ENCODE measurements at regions not wholly inside any gene's neighbourhood (a gene's known extent, or its start where the extent isn't known, plus 50 kb on each side); places are given as distances from the start of the nearest gene placed in this dataset.
"Not testable (repeated sequence)": the region's sequence is repeated elsewhere in the genome, so short reads cannot be mapped to it uniquely, and the experiment has no call there.

DNA sequence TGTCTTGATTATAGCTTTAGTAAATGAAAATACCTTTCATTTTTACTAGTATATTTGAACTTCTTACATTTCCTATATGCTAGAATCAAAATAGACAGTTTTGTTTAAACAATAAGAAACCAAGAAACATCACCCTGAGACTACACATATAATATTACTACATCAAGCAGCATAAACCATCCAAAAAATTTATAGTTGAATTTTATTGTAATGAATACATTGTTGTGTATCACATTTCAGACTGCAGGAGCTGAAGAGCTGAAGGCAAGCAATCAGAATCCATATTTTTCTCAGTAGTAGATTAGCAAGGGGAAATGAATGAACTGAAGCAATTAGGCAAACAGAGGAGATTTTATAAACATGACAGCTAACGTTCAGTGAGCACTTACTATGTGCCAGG lies 379.2 kb downstream of the BTG1 start:
- no peak for DNase-seq
- H3K27me3 ChIP-seq (ENCODE audit: control insufficient read depth, insufficient read depth, low read length), result no peaks in the 10 kb centered on the region
- no peak overlapping the region for H3K4me3 ChIP-seq (ENCODE audit: insufficient read depth, low read depth, low read length)

DNA sequence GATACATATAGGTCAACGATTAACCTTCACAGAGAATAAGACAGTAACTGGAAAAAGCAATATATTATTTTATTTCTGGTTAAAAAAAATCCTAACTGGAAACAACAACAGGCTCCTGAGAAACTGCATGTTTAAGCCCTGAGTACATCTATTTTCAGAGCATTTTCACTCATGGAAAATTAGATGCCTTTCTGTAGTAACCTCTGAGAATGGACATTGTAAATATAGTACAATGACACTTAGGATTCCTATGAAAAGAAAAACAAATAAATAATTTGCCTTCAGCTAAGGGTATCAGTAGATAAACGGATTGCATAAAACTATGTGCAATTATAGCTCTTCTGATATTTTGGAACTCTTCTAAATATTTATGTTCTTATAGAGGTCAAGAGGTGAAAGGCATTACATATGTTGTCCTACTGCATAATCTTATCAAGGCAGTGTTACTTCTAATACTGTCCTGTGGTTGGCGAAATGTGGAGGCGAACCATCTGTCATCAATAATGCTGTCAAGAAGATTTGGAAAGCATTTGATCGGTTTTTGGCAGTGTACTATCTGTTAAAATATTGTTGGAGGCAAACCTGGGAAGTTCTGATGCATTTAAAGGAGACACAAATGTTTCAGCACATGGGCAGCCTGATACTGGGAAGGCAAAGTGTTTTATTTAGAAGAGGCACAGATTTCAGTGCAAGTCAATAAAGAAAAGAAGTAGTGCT lies 381.8 kb downstream of the BTG1 start:
- H3K27me3 ChIP-seq (ENCODE audit: control insufficient read depth, insufficient read depth, low read length), result no peaks in the 10 kb centered on the region
- H3K36me3 ChIP-seq (replicated peaks; ENCODE audit: control insufficient read depth, insufficient read depth, low read length), result no peaks in the 10 kb centered on the region
- DNase-seq, result no peak
- no peak overlapping the region for H3K4me3 ChIP-seq (ENCODE audit: insufficient read depth, low read depth, low read length)

More for the DNA sequence above, 379.2 kb downstream of the BTG1 start:
- H3K36me3 ChIP-seq (replicated peaks; ENCODE audit: control insufficient read depth, insufficient read depth, low read length), result no peaks in the 10 kb centered on the region

DNA sequence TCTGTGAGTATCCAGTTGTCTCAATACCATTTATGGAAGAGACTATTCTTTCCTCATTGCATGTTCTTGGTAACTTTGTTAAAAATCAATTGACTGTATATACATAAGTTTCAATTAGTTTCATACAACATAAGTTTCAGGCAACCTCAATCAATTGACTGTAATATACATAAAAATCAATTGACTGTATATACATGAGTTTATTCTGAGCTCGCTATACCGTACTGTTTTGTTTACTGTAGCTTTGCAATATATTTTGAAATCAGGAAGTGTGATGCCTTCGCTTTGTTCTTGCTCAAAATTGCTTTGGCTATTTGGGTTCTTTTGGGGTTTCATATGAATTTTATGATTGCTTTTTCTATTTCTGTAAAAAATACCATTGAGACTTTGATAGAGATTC lies 392.0 kb downstream of the BTG1 start:
- no peaks in the 10 kb centered on the region for H3K36me3 ChIP-seq (replicated peaks; ENCODE audit: control insufficient read depth, insufficient read depth, low read length)
- DNase-seq, result no peak
- no peak overlapping the region for H3K4me3 ChIP-seq (ENCODE audit: insufficient read depth, low read depth, low read length)
- no peaks in the 10 kb centered on the region for H3K27me3 ChIP-seq (ENCODE audit: control insufficient read depth, insufficient read depth, low read length)

DNA sequence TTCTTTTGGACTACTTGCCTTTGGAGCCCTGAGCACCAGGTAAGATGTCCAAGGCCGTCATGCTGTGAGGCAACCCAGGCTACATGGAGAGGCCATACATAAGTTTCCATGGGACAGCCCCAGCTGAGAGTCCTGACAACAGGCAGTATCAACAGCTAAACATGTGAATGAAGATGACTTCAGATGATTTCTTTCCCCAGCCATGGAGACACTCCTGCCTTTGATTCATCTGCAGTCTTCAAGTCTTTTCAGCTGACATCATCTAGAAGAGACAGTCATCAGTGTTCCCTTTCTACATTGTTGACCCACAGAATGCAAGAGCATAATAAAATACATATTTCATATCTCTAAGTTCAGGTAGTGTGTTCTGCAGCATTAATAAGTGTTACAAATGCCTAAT lies 398.7 kb downstream of the BTG1 start:
- H3K36me3 ChIP-seq (replicated peaks; ENCODE audit: control insufficient read depth, insufficient read depth, low read length), result no peaks in the 10 kb centered on the region
- H3K27me3 ChIP-seq (ENCODE audit: control insufficient read depth, insufficient read depth, low read length), result no peaks in the 10 kb centered on the region
- no peak overlapping the region for H3K4me3 ChIP-seq (ENCODE audit: insufficient read depth, low read depth, low read length)
- DNase-seq, result no peak

DNA sequence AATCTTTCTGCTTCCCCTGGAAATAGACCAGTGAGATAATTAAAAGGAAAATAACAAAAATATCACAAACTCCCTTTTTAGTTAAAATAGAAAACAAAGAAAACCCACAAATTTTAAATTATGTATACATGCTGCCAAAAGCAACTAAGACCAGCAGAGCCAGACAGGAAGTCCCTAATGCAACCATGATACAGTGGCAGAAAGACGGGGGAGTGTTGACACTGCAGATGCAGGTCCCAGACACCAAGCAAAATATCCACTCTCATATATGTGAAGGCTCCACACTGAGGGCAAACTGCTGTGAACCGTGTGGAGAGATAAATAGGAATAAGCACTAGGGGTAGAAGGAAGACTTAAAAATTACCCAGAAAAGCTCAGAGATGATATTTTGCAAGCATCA lies 401.0 kb downstream of the BTG1 start:
- Histone ChIP-seq H3K36me3 (replicated peaks; ENCODE audit: control insufficient read depth, insufficient read depth, low read length) (no peaks in the 10 kb centered on the region), H3K27me3 (ENCODE audit: control insufficient read depth, insufficient read depth, low read length) (no peaks in the 10 kb centered on the region), H3K4me3 (ENCODE audit: insufficient read depth, low read depth, low read length) (no peak overlapping the region)
- no peak for DNase-seq

DNA sequence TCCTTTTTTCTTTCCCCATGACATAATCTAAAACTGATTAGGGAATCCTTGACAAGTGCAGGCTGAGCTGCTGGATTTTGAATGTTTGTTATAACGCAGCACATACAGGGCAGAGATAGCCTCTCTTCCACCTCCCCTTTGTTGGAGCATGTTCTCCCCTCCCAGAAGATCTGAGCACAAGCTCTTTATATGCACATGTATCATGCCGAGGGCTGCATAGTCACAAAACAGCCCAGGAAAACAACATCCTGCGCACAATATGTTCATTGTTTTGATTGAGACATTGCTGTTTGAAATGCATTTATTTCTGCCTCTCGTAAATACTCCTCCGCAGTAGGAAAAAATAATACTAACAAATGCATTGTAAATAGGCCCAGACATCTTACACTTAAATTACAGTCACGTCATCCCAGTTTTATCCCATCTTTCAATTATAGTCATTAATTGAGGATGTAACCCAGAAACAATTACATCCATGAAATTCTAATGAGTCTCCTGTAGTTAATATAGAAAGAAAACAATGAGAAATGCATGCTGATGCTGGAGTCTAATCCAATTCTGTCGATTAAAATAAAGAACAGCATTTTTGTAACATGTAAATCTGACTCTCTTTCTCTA lies 401.8 kb downstream of the BTG1 start:
- Histone ChIP-seq H3K27me3 (ENCODE audit: control insufficient read depth, insufficient read depth, low read length) (no peaks in the 10 kb centered on the region), H3K4me3 (ENCODE audit: insufficient read depth, low read depth, low read length) (no peak overlapping the region), H3K36me3 (replicated peaks; ENCODE audit: control insufficient read depth, insufficient read depth, low read length) (no peaks in the 10 kb centered on the region)
- DNase-seq, result no peak

DNA sequence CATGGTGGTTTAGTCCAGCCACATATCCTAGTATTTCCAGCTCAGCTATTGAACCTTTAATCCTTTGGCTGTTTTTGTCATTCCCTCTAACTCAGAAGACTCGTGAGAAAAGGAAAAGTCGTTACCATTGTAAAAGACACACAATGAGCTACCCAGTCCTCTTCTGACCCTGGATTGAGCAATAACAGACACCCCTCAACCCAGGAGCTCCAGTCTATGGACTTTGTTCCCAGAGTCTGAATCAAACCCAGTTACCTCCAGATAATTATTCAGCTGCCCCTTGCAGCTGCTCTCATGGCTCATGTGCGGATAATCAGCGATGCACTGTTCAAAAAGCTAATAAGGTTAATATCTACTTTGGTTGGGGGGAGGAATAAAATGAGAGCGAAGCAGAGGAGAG lies 402.4 kb downstream of the BTG1 start:
- no peak overlapping the region for H3K4me3 ChIP-seq (ENCODE audit: insufficient read depth, low read depth, low read length)
- no peak for DNase-seq
- no peaks in the 10 kb centered on the region for H3K36me3 ChIP-seq (replicated peaks; ENCODE audit: control insufficient read depth, insufficient read depth, low read length)
- no peaks in the 10 kb centered on the region for H3K27me3 ChIP-seq (ENCODE audit: control insufficient read depth, insufficient read depth, low read length)

GRCh38 chr12:91741932-91742331 lies 403.7 kb downstream of the BTG1 start:
- Histone ChIP-seq H3K4me3 (ENCODE audit: insufficient read depth, low read depth, low read length) (no peak overlapping the region), H3K36me3 (replicated peaks; ENCODE audit: control insufficient read depth, insufficient read depth, low read length) (no peaks in the 10 kb centered on the region), H3K27me3 (ENCODE audit: control insufficient read depth, insufficient read depth, low read length) (no peaks in the 10 kb centered on the region)
- no peak for DNase-seq

- H3K4me3 ChIP-seq (ENCODE audit: insufficient read depth, low read depth, low read length); H3K27me3 ChIP-seq (ENCODE audit: control insufficient read depth, insufficient read depth, low read length); H3K36me3 ChIP-seq (replicated peaks; ENCODE audit: control insufficient read depth, insufficient read depth, low read length); DNase-seq: not testable (repeated sequence)
Observed at GRCh38 chr12:91733846-91734245, 411.8 kb downstream of the BTG1 start.

- DNase-seq, result no peak
- H3K36me3 ChIP-seq (replicated peaks; ENCODE audit: control insufficient read depth, insufficient read depth, low read length), result no peaks in the 10 kb centered on the region
- H3K4me3 ChIP-seq (ENCODE audit: insufficient read depth, low read depth, low read length), result no peak overlapping the region
- no peaks in the 10 kb centered on the region for H3K27me3 ChIP-seq (ENCODE audit: control insufficient read depth, insufficient read depth, low read length)
Observed at GRCh38 chr12:91732086-91732485, 413.6 kb downstream of the BTG1 start.

- no peaks in the 10 kb centered on the region for H3K27me3 ChIP-seq (ENCODE audit: control insufficient read depth, insufficient read depth, low read length)
- no peak for DNase-seq
- H3K36me3 ChIP-seq (replicated peaks; ENCODE audit: control insufficient read depth, insufficient read depth, low read length), result no peaks in the 10 kb centered on the region
- no peak overlapping the region for H3K4me3 ChIP-seq (ENCODE audit: insufficient read depth, low read depth, low read length)
Observed at GRCh38 chr12:91729543-91729942, 416.1 kb downstream of the BTG1 start.

GRCh38 chr12:91723191-91723590 lies 422.5 kb downstream of the BTG1 start:
- H3K36me3 ChIP-seq (replicated peaks; ENCODE audit: control insufficient read depth, insufficient read depth, low read length), result no peaks in the 10 kb centered on the region

GRCh38 chr12:91722072-91722471 lies 423.6 kb downstream of the BTG1 start:
- no peaks in the 10 kb centered on the region for H3K27me3 ChIP-seq (ENCODE audit: control insufficient read depth, insufficient read depth, low read length)
- no peak for DNase-seq
- no peak overlapping the region for H3K4me3 ChIP-seq (ENCODE audit: insufficient read depth, low read depth, low read length)
- H3K36me3 ChIP-seq (replicated peaks; ENCODE audit: control insufficient read depth, insufficient read depth, low read length), result no peaks in the 10 kb centered on the region

More at GRCh38 chr12:91723191-91723590, 422.5 kb downstream of the BTG1 start:
- no peak overlapping the region for H3K4me3 ChIP-seq (ENCODE audit: insufficient read depth, low read depth, low read length)
- no peak for DNase-seq
- H3K27me3 ChIP-seq (ENCODE audit: control insufficient read depth, insufficient read depth, low read length), result no peaks in the 10 kb centered on the region

GRCh38 chr12:91721023-91721422 lies 424.6 kb downstream of the BTG1 start:
- H3K36me3 ChIP-seq (replicated peaks; ENCODE audit: control insufficient read depth, insufficient read depth, low read length), result no peaks in the 10 kb centered on the region
- H3K4me3 ChIP-seq (ENCODE audit: insufficient read depth, low read depth, low read length), result no peak overlapping the region
- no peaks in the 10 kb centered on the region for H3K27me3 ChIP-seq (ENCODE audit: control insufficient read depth, insufficient read depth, low read length)
- no peak for DNase-seq

DNA sequence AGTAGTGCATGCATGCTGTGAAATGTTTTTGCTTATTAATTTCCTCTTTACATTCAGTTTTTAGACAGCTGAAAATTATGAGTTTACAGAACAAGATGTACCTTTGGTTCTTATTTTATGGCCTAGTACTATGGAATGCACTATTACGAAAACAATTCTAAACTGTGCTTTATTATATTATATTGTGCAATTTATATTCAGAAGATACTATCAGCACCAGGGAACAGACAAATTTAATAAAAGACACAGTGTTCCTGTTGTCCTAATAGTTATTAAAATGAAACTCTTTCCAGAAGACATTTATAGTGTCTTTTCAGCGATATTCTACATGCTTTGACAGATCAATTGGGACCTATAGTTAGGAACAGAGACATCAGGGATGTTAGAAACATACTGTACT lies 427.3 kb downstream of the BTG1 start:
- H3K4me3 ChIP-seq (ENCODE audit: insufficient read depth, low read depth, low read length), result no peak overlapping the region
- no peak for DNase-seq
- H3K36me3 ChIP-seq (replicated peaks; ENCODE audit: control insufficient read depth, insufficient read depth, low read length), result no peaks in the 10 kb centered on the region
- H3K27me3 ChIP-seq (ENCODE audit: control insufficient read depth, insufficient read depth, low read length), result no peaks in the 10 kb centered on the region

Data from H7 (cell line).